ENCODE measurements at regions not wholly inside any gene's neighbourhood (a gene's known extent, or its start where the extent isn't known, plus 50 kb on each side); places are given as distances from the start of the nearest gene placed in this dataset.
"Not testable (repeated sequence)": the region's sequence is repeated elsewhere in the genome, so short reads cannot be mapped to it uniquely, and the experiment has no call there.

DNA sequence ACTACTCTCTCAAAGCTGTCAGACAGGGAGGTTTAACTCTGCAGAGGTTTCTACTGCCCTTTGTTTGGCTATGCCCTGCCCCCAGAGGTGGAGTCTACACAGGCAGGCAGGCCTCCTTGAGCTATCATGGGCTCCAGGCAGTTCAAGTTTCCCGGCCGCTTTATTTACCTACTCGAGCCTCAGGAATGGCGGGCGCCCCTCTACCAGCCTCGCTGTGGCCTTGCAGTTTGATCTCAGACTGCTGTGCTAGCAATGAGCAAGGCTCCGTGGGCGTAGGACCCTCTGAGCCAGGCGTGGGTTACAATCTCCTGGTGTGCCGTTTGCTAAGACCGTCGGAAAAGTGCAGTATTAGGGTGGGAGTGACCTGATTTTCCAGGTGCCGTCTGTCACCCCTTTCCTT is 124.3 kb downstream of the PTCHD1 start:
- H3K4me3 ChIP-seq (IDR thresholded peaks at IDR 0.05; ENCODE audit: insufficient read depth, low read depth, low read length); H3K9ac ChIP-seq; H3K27ac ChIP-seq; H3K27me3 ChIP-seq (ENCODE audit: insufficient read depth, low read depth); H3K4me1 ChIP-seq (ENCODE audit: low read depth, poor library complexity, severe bottlenecking); H2AFZ ChIP-seq (ENCODE audit: low read depth); H3K4me2 ChIP-seq; H3K36me3 ChIP-seq (ENCODE audit: insufficient read depth); H4K20me1 ChIP-seq (ENCODE audit: insufficient read depth); H3K79me2 ChIP-seq (ENCODE audit: insufficient read depth, low read depth): not testable (repeated sequence)

DNA sequence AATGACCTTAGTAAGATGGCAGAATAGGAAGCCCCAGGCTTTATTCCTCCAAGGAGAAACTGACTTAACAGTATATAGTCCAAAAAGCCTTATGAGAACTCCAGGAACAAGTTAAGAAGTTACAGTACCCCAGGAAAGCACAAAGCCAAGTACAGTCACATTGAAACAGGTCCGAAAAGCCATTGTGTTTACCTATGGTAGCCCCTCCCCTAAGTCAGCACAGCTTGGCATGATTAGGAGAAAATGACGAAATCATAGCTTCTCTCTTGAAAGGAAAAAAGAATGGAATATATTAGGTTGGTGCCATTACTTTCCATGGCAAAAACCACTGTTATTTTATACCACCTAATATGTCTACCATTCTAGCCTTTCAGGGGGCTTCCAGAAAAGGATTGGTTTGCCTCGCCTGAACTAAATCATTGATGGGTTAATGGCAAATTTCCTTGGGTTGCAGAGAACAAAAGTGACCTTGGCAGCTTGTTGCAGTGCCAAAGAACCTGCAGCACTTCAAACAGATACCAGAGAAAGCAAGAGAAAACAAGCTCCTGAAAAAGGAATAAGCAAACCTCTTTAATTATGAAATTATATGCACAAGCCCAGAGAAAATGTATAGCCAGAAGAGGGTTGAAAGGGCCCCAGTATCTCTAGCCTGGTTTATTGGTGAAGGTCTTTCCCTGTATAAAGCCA is 130.6 kb downstream of the PTCHD1 start:
- H3K36me3 ChIP-seq (ENCODE audit: insufficient read depth): no peaks in the 10 kb centered on the region
- H3K79me2 ChIP-seq (ENCODE audit: insufficient read depth, low read depth): no peaks in the 10 kb centered on the region
- no peaks in the 10 kb centered on the region for H4K20me1 ChIP-seq (ENCODE audit: insufficient read depth)
- no peak overlapping the region for H3K4me2 ChIP-seq
- no peak overlapping the region for H3K4me3 ChIP-seq (IDR thresholded peaks at IDR 0.05; ENCODE audit: insufficient read depth, low read depth, low read length)
- no peaks in the 10 kb centered on the region for H3K27me3 ChIP-seq (ENCODE audit: insufficient read depth, low read depth)
- TF ChIP-seq, protein P1, sequence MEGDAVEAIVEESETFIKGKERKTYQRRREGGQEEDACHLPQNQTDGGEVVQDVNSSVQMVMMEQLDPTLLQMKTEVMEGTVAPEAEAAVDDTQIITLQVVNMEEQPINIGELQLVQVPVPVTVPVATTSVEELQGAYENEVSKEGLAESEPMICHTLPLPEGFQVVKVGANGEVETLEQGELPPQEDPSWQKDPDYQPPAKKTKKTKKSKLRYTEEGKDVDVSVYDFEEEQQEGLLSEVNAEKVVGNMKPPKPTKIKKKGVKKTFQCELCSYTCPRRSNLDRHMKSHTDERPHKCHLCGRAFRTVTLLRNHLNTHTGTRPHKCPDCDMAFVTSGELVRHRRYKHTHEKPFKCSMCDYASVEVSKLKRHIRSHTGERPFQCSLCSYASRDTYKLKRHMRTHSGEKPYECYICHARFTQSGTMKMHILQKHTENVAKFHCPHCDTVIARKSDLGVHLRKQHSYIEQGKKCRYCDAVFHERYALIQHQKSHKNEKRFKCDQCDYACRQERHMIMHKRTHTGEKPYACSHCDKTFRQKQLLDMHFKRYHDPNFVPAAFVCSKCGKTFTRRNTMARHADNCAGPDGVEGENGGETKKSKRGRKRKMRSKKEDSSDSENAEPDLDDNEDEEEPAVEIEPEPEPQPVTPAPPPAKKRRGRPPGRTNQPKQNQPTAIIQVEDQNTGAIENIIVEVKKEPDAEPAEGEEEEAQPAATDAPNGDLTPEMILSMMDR (conservative IDR thresholded peaks at IDR 0.05; ENCODE audit: low read depth, low read length): no peak
- no peak overlapping the region for H2AFZ ChIP-seq (ENCODE audit: low read depth)
- H3K4me1 ChIP-seq (ENCODE audit: low read depth, poor library complexity, severe bottlenecking): no peaks in the 10 kb centered on the region
- H3K9ac ChIP-seq: no peak overlapping the region
- H3K27ac ChIP-seq: no peak overlapping the region

DNA sequence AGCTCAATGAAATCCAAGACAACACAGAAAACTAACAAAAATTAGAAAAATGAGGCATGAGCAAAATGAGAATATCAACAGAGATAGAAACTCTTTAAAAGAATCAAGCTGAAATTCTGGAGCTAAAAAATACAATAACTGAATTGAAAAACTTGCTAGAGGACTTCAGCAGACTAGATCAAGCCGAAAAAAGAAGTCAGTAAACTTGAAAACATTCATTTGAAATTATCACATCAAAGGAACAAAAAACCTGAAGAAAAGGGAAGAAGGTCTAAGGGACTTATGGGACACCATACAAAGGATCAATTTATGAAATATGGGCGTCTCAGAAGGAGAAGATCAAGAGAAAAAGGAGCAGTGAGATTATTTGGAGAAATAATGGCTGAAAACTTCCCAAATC is 131.3 kb downstream of the PTCHD1 start:
- Histone ChIP-seq H3K79me2 (ENCODE audit: insufficient read depth, low read depth) (no peaks in the 10 kb centered on the region), H3K9ac (no peak overlapping the region), H4K20me1 (ENCODE audit: insufficient read depth) (no peaks in the 10 kb centered on the region), H3K27me3 (ENCODE audit: insufficient read depth, low read depth) (no peaks in the 10 kb centered on the region), H3K4me1 (ENCODE audit: low read depth, poor library complexity, severe bottlenecking) (no peaks in the 10 kb centered on the region), H3K36me3 (ENCODE audit: insufficient read depth) (no peaks in the 10 kb centered on the region), H3K4me2 (no peak overlapping the region), H3K4me3 (IDR thresholded peaks at IDR 0.05; ENCODE audit: insufficient read depth, low read depth, low read length) (no peak overlapping the region), H2AFZ (ENCODE audit: low read depth) (no peak overlapping the region), H3K27ac (no peak overlapping the region)
- TF ChIP-seq, protein P1 (conservative IDR thresholded peaks at IDR 0.05; ENCODE audit: low read depth, low read length): no peak

DNA sequence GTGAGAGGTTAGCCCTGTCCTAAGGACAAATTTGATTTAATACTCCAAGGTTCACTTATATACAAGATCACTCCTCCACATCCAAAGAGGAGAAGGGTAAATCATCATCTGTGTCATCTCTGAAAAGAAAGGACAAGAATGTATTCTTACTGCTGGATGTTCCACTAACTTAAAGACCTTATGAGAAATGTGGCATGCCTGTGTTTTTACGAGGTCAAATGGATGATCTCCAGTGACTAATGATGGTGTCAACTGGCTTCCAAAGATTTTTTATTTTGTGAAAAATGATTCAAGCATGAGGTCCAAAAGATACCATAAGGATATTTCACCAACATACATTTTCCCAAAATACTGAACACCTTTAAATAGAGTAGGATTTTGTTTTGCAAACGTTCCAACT is 143.4 kb downstream of the PTCHD1 start:
- H3K4me1 ChIP-seq (ENCODE audit: low read depth, poor library complexity, severe bottlenecking): no peaks in the 10 kb centered on the region
- no peaks in the 10 kb centered on the region for H3K27me3 ChIP-seq (ENCODE audit: insufficient read depth, low read depth)
- no peak overlapping the region for H3K4me3 ChIP-seq (IDR thresholded peaks at IDR 0.05; ENCODE audit: insufficient read depth, low read depth, low read length)
- no peaks in the 10 kb centered on the region for H4K20me1 ChIP-seq (ENCODE audit: insufficient read depth)
- H2AFZ ChIP-seq (ENCODE audit: low read depth): no peak overlapping the region
- no peak overlapping the region for H3K27ac ChIP-seq
- no peak overlapping the region for H3K9ac ChIP-seq
- H3K79me2 ChIP-seq (ENCODE audit: insufficient read depth, low read depth): no peaks in the 10 kb centered on the region
- no peaks in the 10 kb centered on the region for H3K36me3 ChIP-seq (ENCODE audit: insufficient read depth)
- H3K4me2 ChIP-seq: no peak overlapping the region
- TF ChIP-seq, protein P1 (conservative IDR thresholded peaks at IDR 0.05; ENCODE audit: low read depth, low read length): no peak

DNA sequence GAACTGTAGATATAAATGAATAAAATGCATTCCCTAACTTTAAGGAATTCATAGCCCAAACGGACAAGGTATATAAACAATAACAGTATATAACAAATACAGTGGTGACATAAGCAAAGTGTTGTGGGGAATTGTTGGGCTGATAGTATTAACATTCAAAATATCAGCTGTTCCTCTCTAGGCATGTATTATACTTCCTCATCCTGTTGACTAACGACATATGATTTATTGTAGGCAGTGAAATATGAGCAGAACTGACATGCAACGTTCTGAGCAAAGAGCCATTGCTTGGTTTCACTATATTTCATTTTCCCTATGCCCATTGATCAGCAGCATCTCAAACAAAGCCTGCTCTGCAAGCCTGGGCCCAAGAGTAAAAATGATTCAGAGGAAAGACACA is 143.9 kb downstream of the PTCHD1 start:
- Histone ChIP-seq H4K20me1 (ENCODE audit: insufficient read depth) (no peaks in the 10 kb centered on the region), H3K27me3 (ENCODE audit: insufficient read depth, low read depth) (no peaks in the 10 kb centered on the region), H2AFZ (ENCODE audit: low read depth) (no peak overlapping the region), H3K9ac (no peak overlapping the region), H3K4me2 (no peak overlapping the region), H3K36me3 (ENCODE audit: insufficient read depth) (no peaks in the 10 kb centered on the region), H3K27ac (no peak overlapping the region), H3K79me2 (ENCODE audit: insufficient read depth, low read depth) (no peaks in the 10 kb centered on the region), H3K4me1 (ENCODE audit: low read depth, poor library complexity, severe bottlenecking) (no peaks in the 10 kb centered on the region), H3K4me3 (IDR thresholded peaks at IDR 0.05; ENCODE audit: insufficient read depth, low read depth, low read length) (no peak overlapping the region)
- TF ChIP-seq, protein P1 (conservative IDR thresholded peaks at IDR 0.05; ENCODE audit: low read depth, low read length): no peak
